ENCODE measurements at regions not wholly inside any gene's neighbourhood (a gene's known extent, or its start where the extent isn't known, plus 50 kb on each side); places are given as distances from the start of the nearest gene placed in this dataset.
"Not testable (repeated sequence)": the region's sequence is repeated elsewhere in the genome, so short reads cannot be mapped to it uniquely, and the experiment has no call there.

GRCh38 chr3:177793451-177793850 is 596.2 kb upstream of the TBL1XR1 start:
- Mint-ChIP-seq H3K27me3 (no peaks in the 10 kb centered on the region), H3K36me3 (ENCODE audit: low read depth) (no peaks in the 10 kb centered on the region), H3K4me1 (no peaks in the 10 kb centered on the region), H3K4me3 (no peak overlapping the region), H3K27ac (no peak overlapping the region), H3K9me3 (no peaks in the 10 kb centered on the region)
- ATAC-seq (replicated peaks): no peak

GRCh38 chr3:177795216-177795615 is 597.9 kb upstream of the TBL1XR1 start:
- Mint-ChIP-seq H3K9me3 (no peaks in the 10 kb centered on the region), H3K4me1 (no peaks in the 10 kb centered on the region), H3K4me3 (no peak overlapping the region), H3K36me3 (ENCODE audit: low read depth) (no peaks in the 10 kb centered on the region), H3K27me3 (no peaks in the 10 kb centered on the region), H3K27ac (no peak overlapping the region)
- no peak for ATAC-seq (replicated peaks)

- H3K9me3 Mint-ChIP-seq: no peaks in the 10 kb centered on the region
- no peak overlapping the region for H3K27ac Mint-ChIP-seq
- H3K36me3 Mint-ChIP-seq (ENCODE audit: low read depth): no peaks in the 10 kb centered on the region
- H3K4me1 Mint-ChIP-seq: no peaks in the 10 kb centered on the region
- H3K4me3 Mint-ChIP-seq: no peak overlapping the region
- ATAC-seq (replicated peaks): peak; percentile 49
- H3K27me3 Mint-ChIP-seq: no peaks in the 10 kb centered on the region
Measured at GRCh38 chr3:177795859-177796258, 598.6 kb upstream of the TBL1XR1 start.

GRCh38 chr3:177800147-177800546 is 602.9 kb upstream of the TBL1XR1 start:
- H3K27me3 Mint-ChIP-seq; H3K36me3 Mint-ChIP-seq (ENCODE audit: low read depth); H3K9me3 Mint-ChIP-seq; H3K4me3 Mint-ChIP-seq; H3K27ac Mint-ChIP-seq; H3K4me1 Mint-ChIP-seq: not testable (repeated sequence)
- peak; percentile 70 for ATAC-seq (replicated peaks)

GRCh38 chr3:177800561-177800960 is 603.3 kb upstream of the TBL1XR1 start:
- Mint-ChIP-seq H3K36me3 (ENCODE audit: low read depth) (no peaks in the 10 kb centered on the region), H3K27ac (no peak overlapping the region), H3K27me3 (peaks cover 3% of the 10 kb centered on the region), H3K4me3 (no peak overlapping the region), H3K9me3 (no peaks in the 10 kb centered on the region), H3K4me1 (no peaks in the 10 kb centered on the region)
- ATAC-seq (replicated peaks): peak; percentile 14

- H3K36me3 Mint-ChIP-seq (ENCODE audit: low read depth): no peaks in the 10 kb centered on the region
- H3K4me1 Mint-ChIP-seq: no peaks in the 10 kb centered on the region
- no peak for ATAC-seq (replicated peaks)
- no peak overlapping the region for H3K4me3 Mint-ChIP-seq
- H3K27ac Mint-ChIP-seq: no peak overlapping the region
- H3K27me3 Mint-ChIP-seq: peaks cover 3% of the 10 kb centered on the region
- H3K9me3 Mint-ChIP-seq: no peaks in the 10 kb centered on the region
Measured at GRCh38 chr3:177802151-177802900, 605.0 kb upstream of the TBL1XR1 start.

GRCh38 chr3:177803500-177803899 is 606.2 kb upstream of the TBL1XR1 start:
- no peak for ATAC-seq (replicated peaks)
- H3K9me3 Mint-ChIP-seq: no peaks in the 10 kb centered on the region
- H3K4me3 Mint-ChIP-seq: no peak overlapping the region
- H3K4me1 Mint-ChIP-seq: no peaks in the 10 kb centered on the region
- H3K27me3 Mint-ChIP-seq: peaks cover 3% of the 10 kb centered on the region
- H3K27ac Mint-ChIP-seq: no peak overlapping the region
- no peaks in the 10 kb centered on the region for H3K36me3 Mint-ChIP-seq (ENCODE audit: low read depth)

- no peak overlapping the region for H3K4me3 Mint-ChIP-seq
- ATAC-seq (replicated peaks): no peak
- H3K27ac Mint-ChIP-seq: no peak overlapping the region
- no peaks in the 10 kb centered on the region for H3K4me1 Mint-ChIP-seq
- peaks cover 3% of the 10 kb centered on the region for H3K27me3 Mint-ChIP-seq
- no peaks in the 10 kb centered on the region for H3K36me3 Mint-ChIP-seq (ENCODE audit: low read depth)
- H3K9me3 Mint-ChIP-seq: no peaks in the 10 kb centered on the region
Measured at GRCh38 chr3:177804032-177804431, 606.8 kb upstream of the TBL1XR1 start.

GRCh38 chr3:177804646-177805045 is 607.4 kb upstream of the TBL1XR1 start:
- Mint-ChIP-seq H3K27me3 (peaks cover 3% of the 10 kb centered on the region), H3K36me3 (ENCODE audit: low read depth) (no peaks in the 10 kb centered on the region), H3K4me1 (no peaks in the 10 kb centered on the region), H3K27ac (no peak overlapping the region), H3K4me3 (no peak overlapping the region), H3K9me3 (no peaks in the 10 kb centered on the region)
- no peak for ATAC-seq (replicated peaks)

- no peak overlapping the region for H3K4me3 Mint-ChIP-seq
- no peaks in the 10 kb centered on the region for H3K36me3 Mint-ChIP-seq (ENCODE audit: low read depth)
- no peak for ATAC-seq (replicated peaks)
Measured at GRCh38 chr3:177807150-177807875, 610.0 kb upstream of the TBL1XR1 start.

GRCh38 chr3:177808928-177809478 is 611.7 kb upstream of the TBL1XR1 start:
- not testable (repeated sequence) for H3K36me3 Mint-ChIP-seq (ENCODE audit: low read depth); H3K9me3 Mint-ChIP-seq; H3K27ac Mint-ChIP-seq; ATAC-seq (replicated peaks); H3K4me1 Mint-ChIP-seq; H3K27me3 Mint-ChIP-seq; H3K4me3 Mint-ChIP-seq

More at GRCh38 chr3:177807150-177807875, 610.0 kb upstream of the TBL1XR1 start:
- no peak overlapping the region for H3K27ac Mint-ChIP-seq
- H3K9me3 Mint-ChIP-seq: no peaks in the 10 kb centered on the region
- peaks cover 8% of the 10 kb centered on the region for H3K4me1 Mint-ChIP-seq
- H3K27me3 Mint-ChIP-seq: no peaks in the 10 kb centered on the region

GRCh38 chr3:177810162-177810623 is 612.9 kb upstream of the TBL1XR1 start:
- peaks cover 8% of the 10 kb centered on the region for H3K4me1 Mint-ChIP-seq
- ATAC-seq (replicated peaks): peak; percentile 37
- H3K27ac Mint-ChIP-seq: peak overlapping the region; percentile 19
- H3K36me3 Mint-ChIP-seq (ENCODE audit: low read depth): no peaks in the 10 kb centered on the region
- H3K27me3 Mint-ChIP-seq: no peaks in the 10 kb centered on the region
- no peak overlapping the region for H3K4me3 Mint-ChIP-seq
- H3K9me3 Mint-ChIP-seq: no peaks in the 10 kb centered on the region

GRCh38 chr3:177811112-177811511 is 613.8 kb upstream of the TBL1XR1 start:
- H3K27me3 Mint-ChIP-seq: no peaks in the 10 kb centered on the region
- H3K4me1 Mint-ChIP-seq: peaks cover 8% of the 10 kb centered on the region
- no peak overlapping the region for H3K27ac Mint-ChIP-seq

GRCh38 chr3:177811835-177812234 is 614.6 kb upstream of the TBL1XR1 start:
- Mint-ChIP-seq H3K4me3 (no peak overlapping the region), H3K27me3 (no peaks in the 10 kb centered on the region), H3K27ac (no peak overlapping the region), H3K4me1 (peaks cover 8% of the 10 kb centered on the region), H3K9me3 (no peaks in the 10 kb centered on the region), H3K36me3 (ENCODE audit: low read depth) (no peaks in the 10 kb centered on the region)
- ATAC-seq (replicated peaks): peak; percentile 92

More at GRCh38 chr3:177811112-177811511, 613.8 kb upstream of the TBL1XR1 start:
- Mint-ChIP-seq H3K4me3 (no peak overlapping the region), H3K36me3 (ENCODE audit: low read depth) (no peaks in the 10 kb centered on the region), H3K9me3 (no peaks in the 10 kb centered on the region)
- ATAC-seq (replicated peaks): no peak

- H3K36me3 Mint-ChIP-seq (ENCODE audit: low read depth): no peaks in the 10 kb centered on the region
- no peak overlapping the region for H3K4me3 Mint-ChIP-seq
- peaks cover 8% of the 10 kb centered on the region for H3K4me1 Mint-ChIP-seq
- H3K27ac Mint-ChIP-seq: no peak overlapping the region
- H3K27me3 Mint-ChIP-seq: no peaks in the 10 kb centered on the region
- no peaks in the 10 kb centered on the region for H3K9me3 Mint-ChIP-seq
- ATAC-seq (replicated peaks): no peak
Measured at GRCh38 chr3:177812492-177812891, 615.2 kb upstream of the TBL1XR1 start.
